ENCODE measurements at regions not wholly inside any gene's neighbourhood (a gene's known extent, or its start where the extent isn't known, plus 50 kb on each side); places are given as distances from the start of the nearest gene placed in this dataset.

DNA sequence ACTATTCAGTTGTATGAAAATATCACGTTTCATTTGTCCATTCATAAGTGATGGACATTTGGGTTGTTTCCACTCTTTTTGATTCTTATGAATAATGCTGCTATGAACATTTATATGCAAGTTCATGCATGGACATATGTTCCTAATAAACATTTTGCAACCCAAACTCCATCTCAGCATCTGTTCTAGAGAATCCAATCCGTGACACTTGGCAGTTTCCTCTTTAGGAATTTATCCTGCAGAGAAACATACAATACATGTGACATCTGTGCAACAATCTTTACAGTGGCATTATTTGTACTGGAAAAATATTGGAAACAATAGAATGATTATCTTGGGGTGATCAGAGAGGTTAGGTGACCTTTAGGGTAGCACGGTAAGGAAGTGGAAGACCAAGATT, 290.8 kb upstream of the SRRM4 start:
- Histone ChIP-seq H3K36me3 (no peaks in the 10 kb centered on the region), H3K27me3 (no peaks in the 10 kb centered on the region), H3K4me1 (no peaks in the 10 kb centered on the region), H3K4me3 (no peak overlapping the region), H3K9me3 (no peaks in the 10 kb centered on the region), H3K27ac (no peak overlapping the region)
- TF ChIP-seq EP300 (IDR thresholded peaks at IDR 0.05) (no peak), POLR2A (IDR thresholded peaks at IDR 0.05) (no peak), POLR2AphosphoS5 (IDR thresholded peaks at IDR 0.05) (no peak)
- TF ChIP-seq, protein P1, sequence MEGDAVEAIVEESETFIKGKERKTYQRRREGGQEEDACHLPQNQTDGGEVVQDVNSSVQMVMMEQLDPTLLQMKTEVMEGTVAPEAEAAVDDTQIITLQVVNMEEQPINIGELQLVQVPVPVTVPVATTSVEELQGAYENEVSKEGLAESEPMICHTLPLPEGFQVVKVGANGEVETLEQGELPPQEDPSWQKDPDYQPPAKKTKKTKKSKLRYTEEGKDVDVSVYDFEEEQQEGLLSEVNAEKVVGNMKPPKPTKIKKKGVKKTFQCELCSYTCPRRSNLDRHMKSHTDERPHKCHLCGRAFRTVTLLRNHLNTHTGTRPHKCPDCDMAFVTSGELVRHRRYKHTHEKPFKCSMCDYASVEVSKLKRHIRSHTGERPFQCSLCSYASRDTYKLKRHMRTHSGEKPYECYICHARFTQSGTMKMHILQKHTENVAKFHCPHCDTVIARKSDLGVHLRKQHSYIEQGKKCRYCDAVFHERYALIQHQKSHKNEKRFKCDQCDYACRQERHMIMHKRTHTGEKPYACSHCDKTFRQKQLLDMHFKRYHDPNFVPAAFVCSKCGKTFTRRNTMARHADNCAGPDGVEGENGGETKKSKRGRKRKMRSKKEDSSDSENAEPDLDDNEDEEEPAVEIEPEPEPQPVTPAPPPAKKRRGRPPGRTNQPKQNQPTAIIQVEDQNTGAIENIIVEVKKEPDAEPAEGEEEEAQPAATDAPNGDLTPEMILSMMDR (IDR thresholded peaks at IDR 0.05), result no peak
- 57% methylated on average over 3 of the region's 3 CpGs for WGBS
- no peak for DNase-seq (ENCODE audit: low spot score in 2 of 2)

- H3K4me1 ChIP-seq, result no peaks in the 10 kb centered on the region
- H3K36me3 ChIP-seq, result no peaks in the 10 kb centered on the region
- H3K27ac ChIP-seq, result no peak overlapping the region
- DNase-seq (ENCODE audit: low spot score in 2 of 2), result no peak
- WGBS, result 62% methylated on average over 11 of the region's 11 CpGs
- TF ChIP-seq, protein P1 (IDR thresholded peaks at IDR 0.05), result no peak
- TF ChIP-seq POLR2A (IDR thresholded peaks at IDR 0.05) (no peak), POLR2AphosphoS5 (IDR thresholded peaks at IDR 0.05) (no peak), EP300 (IDR thresholded peaks at IDR 0.05) (no peak)
- H3K27me3 ChIP-seq, result no peaks in the 10 kb centered on the region
- H3K4me3 ChIP-seq, result no peak overlapping the region
- H3K9me3 ChIP-seq, result peaks cover 3% of the 10 kb centered on the region
These were observed 287.1 kb upstream of the SRRM4 start for GRCh38 chr12:118694128-118694775.

DNA sequence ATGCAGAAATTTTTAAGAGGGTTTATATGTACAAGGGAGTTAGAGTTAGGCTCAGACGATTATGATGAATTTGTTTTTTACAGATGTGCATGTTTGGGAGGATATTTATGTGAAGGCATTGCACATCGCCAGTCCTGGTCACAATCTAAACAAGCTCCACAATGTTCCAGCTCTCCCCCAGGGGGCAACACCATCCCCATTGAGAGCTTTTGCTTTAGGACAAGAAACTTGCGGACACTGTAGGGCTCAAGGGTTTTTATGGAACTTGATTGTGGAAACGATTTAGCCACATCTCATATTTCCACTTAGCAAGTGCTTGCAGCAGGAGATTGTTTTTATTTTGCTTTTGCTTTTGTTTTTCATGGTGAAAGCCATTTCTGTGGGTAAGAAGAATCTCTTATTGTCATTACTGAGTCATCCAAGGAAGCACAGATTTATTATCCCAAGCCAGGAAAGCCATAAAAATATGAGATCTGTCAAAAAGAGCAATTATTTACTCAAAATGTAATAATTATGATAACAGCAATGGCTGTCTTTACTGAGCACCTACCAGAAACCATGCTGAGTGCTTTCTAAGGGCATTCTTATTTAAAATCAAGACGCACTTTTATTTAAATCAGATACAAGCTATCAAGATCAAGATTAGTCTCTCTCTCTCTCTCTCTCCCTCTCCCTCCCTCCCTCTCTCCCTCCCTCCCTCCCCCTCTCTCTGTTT, 276.7 kb upstream of the SRRM4 start:
- DNase-seq (ENCODE audit: low spot score in 2 of 2), result no peak
- TF ChIP-seq POLR2AphosphoS5 (IDR thresholded peaks at IDR 0.05) (no peak), EP300 (IDR thresholded peaks at IDR 0.05) (no peak), POLR2A (IDR thresholded peaks at IDR 0.05) (no peak)
- TF ChIP-seq, protein P1 (IDR thresholded peaks at IDR 0.05), result no peak
- Histone ChIP-seq H3K4me1 (no peaks in the 10 kb centered on the region), H3K27me3 (no peaks in the 10 kb centered on the region), H3K27ac (no peak overlapping the region), H3K9me3 (no peaks in the 10 kb centered on the region), H3K4me3 (no peak overlapping the region), H3K36me3 (no peaks in the 10 kb centered on the region)
- WGBS, result 55% methylated on average over 5 of the region's 5 CpGs

DNA sequence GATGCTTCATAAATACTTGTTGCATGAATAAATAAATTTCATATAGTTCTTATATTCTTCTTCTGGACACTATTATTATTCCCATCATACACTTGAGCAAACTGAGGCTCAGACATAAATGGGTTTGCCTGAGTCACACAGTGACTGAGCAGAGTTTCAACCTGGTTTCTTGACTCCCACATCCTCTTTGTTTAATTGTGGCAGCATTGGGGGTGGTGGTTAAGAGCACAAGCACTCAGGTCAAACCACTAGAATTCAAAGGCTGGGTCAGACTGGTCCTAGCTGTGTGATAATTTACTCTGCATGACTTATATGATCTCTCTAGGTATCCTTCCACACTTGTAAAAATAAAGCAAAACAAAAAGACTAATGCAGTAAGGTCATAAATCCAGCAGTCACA, 274.9 kb upstream of the SRRM4 start:
- no peaks in the 10 kb centered on the region for H3K36me3 ChIP-seq

DNA sequence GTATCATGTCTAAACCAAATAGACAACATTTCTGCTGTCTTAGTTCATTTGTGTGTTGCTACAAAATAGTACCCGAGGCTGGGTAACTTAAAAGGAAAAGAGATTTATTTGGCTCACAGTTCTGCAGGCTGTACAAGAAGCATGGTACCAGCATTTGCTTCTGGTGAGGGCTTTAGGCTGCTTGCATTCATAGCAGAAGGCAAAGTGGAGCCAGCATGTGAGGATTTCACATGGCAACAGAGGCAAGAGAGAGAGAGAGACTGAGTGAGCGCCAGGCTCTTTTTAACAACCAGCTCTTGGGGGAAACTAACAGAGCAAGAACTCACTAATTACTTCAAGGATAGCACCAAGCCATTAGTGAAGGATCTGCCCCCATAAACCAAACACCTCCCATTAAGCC, 271.4 kb upstream of the SRRM4 start:
- Histone ChIP-seq H3K9me3 (no peaks in the 10 kb centered on the region), H3K36me3 (no peaks in the 10 kb centered on the region), H3K27me3 (no peaks in the 10 kb centered on the region), H3K4me1 (no peaks in the 10 kb centered on the region), H3K4me3 (no peak overlapping the region), H3K27ac (no peak overlapping the region)
- DNase-seq (ENCODE audit: low spot score in 2 of 2), result no peak
- TF ChIP-seq POLR2AphosphoS5 (IDR thresholded peaks at IDR 0.05), result no peak
- TF ChIP-seq POLR2A (IDR thresholded peaks at IDR 0.05), result no peak
- TF ChIP-seq EP300 (IDR thresholded peaks at IDR 0.05), result no peak
- TF ChIP-seq, protein P1 (IDR thresholded peaks at IDR 0.05), result no peak
- 77% methylated on average over 2 of the region's 2 CpGs for WGBS

More for the DNA sequence above, 274.9 kb upstream of the SRRM4 start:
- DNase-seq (ENCODE audit: low spot score in 2 of 2), result no peak
- no peaks in the 10 kb centered on the region for H3K4me1 ChIP-seq
- H3K27ac ChIP-seq, result no peak overlapping the region
- H3K4me3 ChIP-seq, result no peak overlapping the region
- H3K27me3 ChIP-seq, result no peaks in the 10 kb centered on the region
- TF ChIP-seq POLR2AphosphoS5 (IDR thresholded peaks at IDR 0.05) (no peak), EP300 (IDR thresholded peaks at IDR 0.05) (no peak), POLR2A (IDR thresholded peaks at IDR 0.05) (no peak)
- TF ChIP-seq, protein P1 (IDR thresholded peaks at IDR 0.05), result no peak
- no peaks in the 10 kb centered on the region for H3K9me3 ChIP-seq
